HCT116 (cell line): ENCODE measurements at regions not wholly inside any gene's neighbourhood (a gene's known extent, or its start where the extent isn't known, plus 50 kb on each side); places are given as distances from the start of the nearest gene placed in this dataset.

Experiments used
- ATAC-seq: fragments of 200-7000 bp; cut with Tn5 transposase; 2 replicates; pipeline ENCODE4 v1.9.1; 2020; ENCODE audit warnings: mild to moderate bottlenecking, moderate library complexity
- BruUV-seq: library from RNA; stranded (reverse); fragments of 400-500 nt; replicated peaks from 2 replicates; lab custom pipeline; 2021; lab: Mats Ljungman, UMichigan
- CTCF ChIA-PET: fragments of 300-600 bp; sonication (Branson Sonifier 250); formaldehyde crosslinking; loops from one replicate; lab custom pipeline; 2021; ENCODE audit warnings: antibody characterized with exemption; lab: Charles Lee
- POLR2A ChIA-PET: fragments of 300-600, 350-600 bp; sonication (Branson Sonifier 250); formaldehyde crosslinking; loops from one replicate; lab custom pipeline; 2021; ENCODE audit warnings: antibody characterized with exemption; lab: Charles Lee
- RAD21 ChIA-PET, 2 experiments: fragments of 300-600 bp; sonication (Branson Sonifier 250); formaldehyde crosslinking; loops; one replicate each; lab custom pipeline; 2023; ENCODE audit warnings: low total read pairs in 2 of 2; ENCODE audit not compliant: uncharacterized antibody in 2 of 2, unreplicated experiment in 2 of 2, low non-redundant PET in 1 of 2; lab: Charles Lee
- DNase-seq: peaks from one replicate; pipeline ENCODE4 v3.0.0-alpha.2; 2010; ENCODE audit warnings: low read depth, low spot score
- H2AFZ ChIP-seq: fragments of 200-600 bp; shearing (Covaris generic), sonication (generic); 2 replicates; pipeline ENCODE4 v1.6.1; 2017; ENCODE audit warnings: low read depth, mixed run types, mixed read lengths, antibody characterized with exemption, low read length; ENCODE audit not compliant: poor library complexity, severe bottlenecking
- H3K27ac ChIP-seq: 2 replicates; pipeline ENCODE4 v1.5.1; 2012; ENCODE audit warnings: low read depth, low read length
- H3K27me3 ChIP-seq: fragments of 200-600 bp; sonication (generic); 2 replicates; pipeline ENCODE4 v1.6.1; 2016; ENCODE audit warnings: mixed run types, low read length, mixed read lengths; ENCODE audit not compliant: insufficient read depth
- H3K36me3 ChIP-seq, 2 experiments: fragments of 200-500 bp in 1 of 2; fragments of 200-600 bp in 1 of 2; sonication (Bioruptor generic) in 1 of 2; sonication (generic) in 1 of 2; 2 replicates each; pipeline versions ENCODE4 v1.5.1 to v1.6.1; 2014 to 2016; ENCODE audit warnings: low read length in 2 of 2, inconsistent platforms in 1 of 2, mixed read lengths in 1 of 2, mixed run types in 1 of 2; ENCODE audit not compliant: insufficient read depth in 2 of 2, control insufficient read depth in 1 of 2
- H3K4me1 ChIP-seq, 2 experiments: fragments of 200-600 bp in 1 of 2; sonication (generic) in 1 of 2; 2 replicates each; pipeline versions ENCODE4 v1.5.1 to v1.6.1; 2012 to 2017; ENCODE audit warnings: low read length in 2 of 2, inconsistent platforms in 1 of 2, mild to moderate bottlenecking in 1 of 2, mixed read lengths in 1 of 2, mixed run types in 1 of 2, moderate library complexity in 1 of 2; ENCODE audit not compliant: insufficient read depth in 2 of 2, control insufficient read depth in 1 of 2
- H3K4me2 ChIP-seq: fragments of 200-600 bp; sonication (generic); 2 replicates; pipeline ENCODE4 v1.6.1; 2017; ENCODE audit warnings: mixed run types, low read length, mixed read lengths
- H3K4me3 ChIP-seq, 2 experiments: fragments of 200-600 bp in 1 of 2; sonication (generic) in 1 of 2; replicated peaks in 1 of 2; 2 replicates each; pipeline ENCODE4 v1.5.1; 2011 to 2016; ENCODE audit warnings: low read length in 2 of 2, control low read depth in 1 of 2, low read depth in 1 of 2, mild to moderate bottlenecking in 1 of 2, mixed read lengths in 1 of 2, mixed run types in 1 of 2
- H3K79me2 ChIP-seq: fragments of 200-600 bp; sonication (generic); 2 replicates; pipeline ENCODE4 v1.6.1; 2017; ENCODE audit warnings: mild to moderate bottlenecking, mixed run types, low read length, moderate library complexity, mixed read lengths; ENCODE audit not compliant: insufficient read depth
- H3K9ac ChIP-seq: fragments of 200-600 bp; sonication (generic); 2 replicates; pipeline ENCODE4 v1.6.1; 2016; ENCODE audit warnings: low read length, mixed read lengths
- H3K9me2 ChIP-seq: fragments of 200-600 bp; sonication (generic), shearing (Covaris generic); 2 replicates; pipeline ENCODE4 v1.6.1; 2017; ENCODE audit warnings: mixed run types, mild to moderate bottlenecking, moderate library complexity; ENCODE audit not compliant: insufficient read depth
- H3K9me3 ChIP-seq, 2 experiments: fragments of 200-500 bp in 1 of 2; fragments of 200-600 bp in 1 of 2; sonication (Bioruptor generic) in 1 of 2; sonication (generic) in 1 of 2; 2 replicates each; pipeline ENCODE4 v1.6.1; 2014 to 2017; ENCODE audit warnings: low read length in 2 of 2, mixed read lengths in 2 of 2, inconsistent platforms in 1 of 2, low read depth in 1 of 2, mild to moderate bottlenecking in 1 of 2, mixed run types in 1 of 2, moderate library complexity in 1 of 2; ENCODE audit not compliant: control insufficient read depth in 1 of 2, insufficient read depth in 1 of 2
- H4K20me1 ChIP-seq: fragments of 200-600 bp; sonication (generic), shearing (Covaris generic); 2 replicates; pipeline ENCODE4 v1.6.1; 2017; ENCODE audit warnings: mixed run types, mild to moderate bottlenecking, moderate library complexity; ENCODE audit not compliant: insufficient read depth
- ATF3 ChIP-seq: IDR thresholded peaks from 2 replicates; pipeline ENCODE4 v1.6.1; 2012
- EZH2 ChIP-seq: fragments of 200-600 bp; sonication (generic); IDR thresholded peaks from 2 replicates; pipeline ENCODE4 v1.6.1; 2017; ENCODE audit warnings: antibody characterized with exemption, mixed run types
- MAX ChIP-seq: IDR thresholded peaks from 2 replicates; pipeline ENCODE4 v1.6.1; 2012
- YY1 ChIP-seq: IDR thresholded peaks from 2 replicates; pipeline ENCODE4 v1.6.1; 2011; ENCODE audit warnings: low read length, low read depth, moderate library complexity, mild to moderate bottlenecking; ENCODE audit not compliant: insufficient replicate concordance; ENCODE audit errors: extremely low read depth
- intact Hi-C: fragments of 100-400 bp; cut with micrococcal nuclease; formaldehyde crosslinking; loops from 2 replicates; pipeline ENCODE4 v1.10.0; 2022

- intact Hi-C loops = no loop called here
- H4K20me1 ChIP-seq = no peaks in the 10 kb centered on the region
- no TSS peak for BruUV-seq
- ChIA-PET POLR2A (no interaction called here), RAD21 (no interaction called here)
- H3K79me2 ChIP-seq = no peaks in the 10 kb centered on the region
- H3K4me2 ChIP-seq = no peak overlapping the region
- TF ChIP-seq ATF3 (no peak), EZH2 (no peak), YY1 (no peak), MAX (no peak)
- TF ChIP-seq, all 23 proteins: peak for 0
- Histone ChIP-seq H2AFZ (no peak overlapping the region), H3K4me3 (no peak overlapping the region), H3K27ac (no peak overlapping the region), H3K9me2 (no peaks in the 10 kb centered on the region), H3K36me3 (no peaks in the 10 kb centered on the region), H3K4me1 (no peaks in the 10 kb centered on the region), H3K9ac (no peak overlapping the region), H3K27me3 (no peaks in the 10 kb centered on the region), H3K9me3 (no peaks in the 10 kb centered on the region)
- CTCF ChIA-PET = no interaction called here
- ATAC-seq (no peak), DNase-seq (no peak)
These were observed 50.4 kb upstream of the PRPS1 start for GRCh38 chrX:107577933-107578332.
